HG03439 (cell line): ENCODE measurements at regions not wholly inside any gene's neighbourhood (a gene's known extent, or its start where the extent isn't known, plus 50 kb on each side); places are given as distances from the start of the nearest gene placed in this dataset.
A peak's percentile ranks its signal among the peaks of the same experiment; 100 is the strongest.
"Not testable (repeated sequence)": the region's sequence is repeated elsewhere in the genome, so short reads cannot be mapped to it uniquely, and the experiment has no call there.

Source experiments
- ATAC-seq: cut with Tn5 transposase; IDR thresholded peaks from one replicate; pipeline ENCODE4 v1.9.1; 2021; ENCODE audit warnings: mild to moderate bottlenecking, moderate library complexity; ENCODE audit not compliant: unreplicated experiment

- ATAC-seq, result no peak
Observed at GRCh38 chr20:7744411-7744810, 195.8 kb downstream of the HAO1 start.

DNA sequence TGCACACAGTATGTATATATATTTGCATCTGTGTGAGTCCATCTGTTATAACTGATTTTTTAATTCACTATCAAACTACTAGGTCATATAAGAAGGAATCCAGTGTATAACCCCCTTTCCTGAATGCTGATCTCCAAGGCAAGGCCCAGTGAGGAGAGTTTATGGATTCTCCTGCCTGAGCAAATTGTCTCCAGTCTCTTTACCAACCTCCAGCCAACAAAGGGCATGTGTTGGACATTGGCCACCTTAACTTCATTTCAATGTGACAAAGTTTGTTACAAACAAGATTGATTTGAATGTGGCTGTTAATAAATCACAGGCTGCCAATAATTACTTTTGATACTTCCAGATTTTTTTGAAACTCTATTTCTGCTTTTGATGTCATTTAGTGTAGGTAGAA is 191.6 kb downstream of the HAO1 start:
- no peak for ATAC-seq

- no peak for ATAC-seq
Observed at GRCh38 chr20:7754102-7754501, 186.2 kb downstream of the HAO1 start.

- no peak for ATAC-seq
Observed at GRCh38 chr20:7758406-7758805, 181.9 kb downstream of the HAO1 start.

- no peak for ATAC-seq
Observed at GRCh38 chr20:7760247-7761031, 179.8 kb downstream of the HAO1 start.

- ATAC-seq, result no peak
Observed at GRCh38 chr20:7765221-7765620, 175.0 kb downstream of the HAO1 start.

DNA sequence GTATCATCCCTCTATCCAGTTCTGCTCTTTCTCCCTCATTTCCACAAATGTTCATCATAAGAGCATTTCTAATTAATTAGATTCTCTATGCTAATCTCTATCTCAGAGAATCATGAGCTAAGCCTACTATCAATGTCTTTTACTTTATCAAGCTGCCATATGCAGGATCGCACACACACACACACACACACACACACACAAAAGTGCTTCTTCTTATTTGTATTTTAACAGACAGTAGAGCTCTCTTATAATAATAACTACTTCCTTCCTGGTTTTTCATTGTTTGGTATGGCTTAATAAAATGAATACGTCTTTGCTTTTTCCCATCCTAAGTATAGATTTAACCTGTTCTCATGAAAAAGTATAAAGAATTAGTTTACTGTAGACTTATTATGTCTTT is 170.2 kb downstream of the HAO1 start:
- no peak for ATAC-seq

DNA sequence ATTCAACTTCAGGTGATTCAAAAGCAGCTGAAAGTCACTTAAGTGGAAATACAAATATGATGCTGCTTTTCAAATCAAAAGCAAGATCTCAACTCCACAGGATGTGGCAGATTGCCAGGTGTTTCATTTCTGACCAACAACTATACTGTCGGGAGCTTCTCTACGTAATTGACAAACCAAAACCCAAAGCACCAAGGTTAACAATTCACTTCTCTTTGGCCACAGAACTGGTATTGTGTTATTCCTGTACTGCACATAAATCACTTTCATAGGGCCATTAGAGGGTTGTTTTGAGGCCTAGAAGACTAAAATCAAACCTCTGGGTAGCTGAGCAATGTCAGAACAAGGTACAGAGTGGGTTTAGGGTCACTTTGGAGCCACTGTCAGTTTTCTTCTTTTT is 169.7 kb downstream of the HAO1 start:
- peak; percentile 91 for ATAC-seq

GRCh38 chr20:7772371-7772770 is 167.9 kb downstream of the HAO1 start:
- ATAC-seq, result no peak

DNA sequence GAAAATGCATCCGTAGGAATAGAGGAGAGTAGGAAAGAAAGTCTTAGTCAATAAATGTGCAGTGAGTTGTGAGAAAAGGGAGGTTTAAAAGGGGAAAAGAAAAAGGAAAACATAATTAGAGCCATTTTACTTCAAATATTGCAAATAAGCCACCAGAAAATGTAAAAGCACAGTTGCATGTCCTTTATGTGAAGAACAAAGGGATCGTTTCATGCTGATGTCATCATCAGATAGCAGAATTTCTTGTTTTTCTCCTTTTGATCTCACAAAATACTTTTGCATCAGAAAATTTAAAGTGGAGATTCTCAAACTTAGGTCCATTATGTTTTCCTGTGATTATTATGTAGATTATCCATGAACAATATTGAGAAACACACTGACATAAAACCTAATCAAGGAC is 166.7 kb downstream of the HAO1 start:
- no peak for ATAC-seq

DNA sequence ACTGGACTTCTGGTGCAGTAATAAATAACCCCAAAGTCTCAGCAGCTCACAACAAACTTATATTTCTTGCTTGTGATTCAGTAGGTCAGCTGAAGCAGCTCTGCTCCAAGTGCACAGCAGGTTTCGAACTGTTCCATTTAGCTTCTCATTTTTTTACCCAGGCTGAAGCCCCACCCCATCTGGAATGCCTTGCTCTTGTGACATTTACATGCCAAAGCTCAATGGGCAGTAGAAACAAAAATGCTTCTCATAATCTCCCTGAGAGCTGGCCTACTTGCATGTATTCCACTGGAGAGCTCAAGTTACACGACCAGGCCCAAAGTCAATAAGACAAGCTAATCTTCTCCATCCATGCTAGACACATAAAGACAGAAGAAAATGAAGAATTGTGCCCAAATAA is 165.2 kb downstream of the HAO1 start:
- no peak for ATAC-seq

- ATAC-seq, result no peak
Observed at GRCh38 chr20:7776148-7776547, 164.1 kb downstream of the HAO1 start.

GRCh38 chr20:7790189-7790588 is 150.1 kb downstream of the HAO1 start:
- ATAC-seq, result no peak

GRCh38 chr20:7792150-7792869 is 147.9 kb downstream of the HAO1 start:
- ATAC-seq, result no peak

DNA sequence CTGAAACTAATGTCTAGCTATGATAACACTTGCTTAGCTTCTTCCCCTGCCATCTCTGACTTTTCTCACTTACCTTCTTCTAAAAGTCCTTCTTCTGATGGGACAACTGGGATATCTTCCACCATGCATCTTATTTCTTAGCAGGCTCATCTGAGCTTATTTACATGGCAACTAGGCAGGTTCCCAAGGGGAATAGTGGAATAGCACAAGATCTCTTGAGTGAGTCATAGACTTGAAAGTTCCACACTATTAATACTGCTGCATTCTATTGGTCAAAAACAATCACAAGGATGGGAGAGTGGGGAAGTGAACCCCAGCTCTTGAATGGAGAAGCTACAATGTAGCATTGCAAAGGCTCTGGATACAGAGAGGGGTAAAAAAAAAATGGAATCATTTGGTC is 142.1 kb downstream of the HAO1 start:
- ATAC-seq, result no peak

GRCh38 chr20:7799862-7800261 is 140.4 kb downstream of the HAO1 start:
- no peak for ATAC-seq

GRCh38 chr20:7803411-7804151 is 136.7 kb downstream of the HAO1 start:
- not testable (repeated sequence) for ATAC-seq

DNA sequence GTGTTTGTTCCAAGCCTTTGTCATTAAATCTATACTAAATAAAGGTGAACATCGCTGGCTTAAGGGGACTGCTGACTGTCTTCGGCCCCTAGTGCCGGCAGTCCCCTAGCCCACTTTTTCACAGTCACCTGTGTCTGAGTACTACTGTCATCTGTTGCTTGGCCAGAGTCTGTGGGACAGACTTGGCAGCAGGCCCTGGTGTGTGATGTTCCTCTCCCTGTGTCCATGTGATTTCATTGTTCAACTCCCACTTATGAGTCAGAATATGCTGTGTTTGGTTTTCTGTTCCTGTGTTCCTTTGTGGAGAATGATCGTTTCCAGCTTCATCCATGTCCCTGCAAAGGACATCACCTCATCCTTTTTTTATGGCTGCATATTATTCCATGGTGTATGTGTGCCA is 133.4 kb downstream of the HAO1 start:
- no peak for ATAC-seq

DNA sequence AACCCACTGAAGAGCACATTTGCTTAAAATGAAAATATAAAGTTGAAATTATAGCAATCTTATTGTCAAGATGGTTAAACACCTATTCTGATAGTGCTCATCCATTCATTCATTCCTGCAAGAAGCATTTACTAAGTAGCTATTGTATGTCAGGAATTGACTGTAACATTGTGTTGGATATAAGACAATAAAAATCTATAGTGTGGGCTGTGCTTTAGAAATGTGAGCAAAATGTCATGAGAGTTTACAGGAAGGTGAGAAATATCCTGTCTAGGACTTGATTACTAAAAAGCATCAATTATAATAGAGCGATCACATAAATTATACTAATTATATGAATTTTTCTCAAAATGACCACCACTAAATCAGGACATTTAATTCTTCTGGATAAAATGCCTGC is 123.0 kb downstream of the HAO1 start:
- no peak for ATAC-seq

DNA sequence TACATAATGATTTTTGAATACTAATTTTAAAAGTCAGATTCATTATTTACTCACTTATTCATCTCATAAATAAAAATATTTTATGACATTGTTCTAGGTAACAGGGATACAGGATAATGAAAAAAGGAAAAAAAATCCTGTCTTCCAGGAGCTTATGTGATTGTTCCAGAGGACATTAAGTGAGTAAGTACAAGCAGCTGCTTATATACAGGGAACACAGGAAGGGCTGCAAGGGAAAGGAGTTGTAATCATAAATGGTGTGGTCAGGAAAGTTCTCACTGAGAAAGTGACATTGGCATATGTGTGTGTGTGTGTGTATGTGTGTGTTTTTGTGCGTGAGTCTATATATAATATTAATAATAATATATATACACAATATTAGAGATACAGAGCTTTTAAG is 121.8 kb downstream of the HAO1 start:
- no peak for ATAC-seq

DNA sequence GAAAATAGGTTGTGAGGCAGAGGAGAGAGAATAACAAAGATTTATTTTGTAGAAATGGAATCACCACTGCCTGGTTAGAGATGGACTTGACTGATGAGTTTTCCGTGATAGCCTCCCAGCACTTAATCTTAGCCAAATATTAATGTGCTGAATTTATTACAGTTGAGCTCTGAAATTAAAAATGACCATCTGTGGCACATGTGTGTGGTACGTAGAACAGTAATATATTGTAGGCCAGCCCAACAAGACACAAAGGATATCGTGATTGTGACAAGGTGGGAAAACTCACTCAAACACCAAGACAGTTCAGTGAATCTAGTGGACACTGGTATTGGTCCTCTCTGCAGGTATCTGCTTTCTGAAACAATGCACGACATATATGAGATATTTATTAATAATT is 119.4 kb downstream of the HAO1 start:
- no peak for ATAC-seq

DNA sequence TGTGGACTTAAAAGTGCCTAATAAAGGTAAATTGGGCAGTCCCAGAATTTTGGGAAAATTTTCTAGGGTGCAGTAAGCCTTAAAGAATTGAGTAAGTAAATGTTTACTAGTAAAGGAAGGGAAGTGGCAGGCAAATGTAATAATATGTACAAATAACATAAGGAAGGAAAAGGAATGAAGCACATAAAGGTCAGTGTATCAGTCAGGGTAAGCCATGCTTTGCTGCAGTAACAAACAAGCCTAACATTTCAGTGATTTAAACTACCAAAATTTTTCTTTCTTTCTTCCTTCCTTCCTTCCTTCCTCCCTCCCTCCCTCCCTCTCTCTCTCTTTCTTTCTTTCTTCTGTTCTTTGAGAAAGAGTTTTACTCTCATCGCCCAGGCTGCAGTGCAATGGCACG is 117.5 kb downstream of the HAO1 start:
- no peak for ATAC-seq
